SK-N-SH treated with all-trans-retinoic acid at 6 μM for 48 hours (cell line): ENCODE measurements at regions not wholly inside any gene's neighbourhood (a gene's known extent, or its start where the extent isn't known, plus 50 kb on each side); places are given as distances from the start of the nearest gene placed in this dataset.

Experiments
- ATAC-seq: fragments of 200-7000 bp; cut with Tn5 transposase; 3 replicates; pipeline ENCODE4 v1.9.1; 2020; ENCODE audit warnings: mild to moderate bottlenecking, moderate library complexity
- ARNTL ChIP-seq: fragments of 450-650 bp; formaldehyde crosslinking; IDR thresholded peaks from 2 replicates; pipeline ENCODE4 v1.5.0; 2020; ENCODE audit warnings: low read depth, mild to moderate bottlenecking, moderate library complexity, borderline replicate concordance
- CREB5 ChIP-seq: fragments of 250-450 bp; sonication (Bioruptor Pico); IDR thresholded peaks from 2 replicates; pipeline ENCODE4 v1.5.1; 2020; ENCODE audit warnings: low read depth, mild to moderate bottlenecking, moderate library complexity
- CSRNP3 ChIP-seq: fragments of 250-450 bp; sonication (Bioruptor Pico); IDR thresholded peaks from 2 replicates; pipeline ENCODE4 v1.5.1; 2021; ENCODE audit warnings: mild to moderate bottlenecking, moderate library complexity
- ESRRG ChIP-seq: fragments of 250-450 bp; sonication (Bioruptor Pico); IDR thresholded peaks from 2 replicates; pipeline ENCODE4 v1.6.1; 2021; ENCODE audit warnings: mild to moderate bottlenecking
- GLIS3 ChIP-seq: fragments of 250-450 bp; sonication (Bioruptor Pico); IDR thresholded peaks from 2 replicates; pipeline ENCODE4 v1.5.0; 2020; ENCODE audit warnings: mild to moderate bottlenecking, moderate library complexity
- ISL1 ChIP-seq: fragments of 250-450 bp; sonication (Bioruptor Pico); IDR thresholded peaks from 2 replicates; pipeline ENCODE4 v2.1.2; 2022; ENCODE audit warnings: mild to moderate bottlenecking, moderate library complexity
- OSR1 ChIP-seq: fragments of 250-450 bp; sonication (Bioruptor Pico); IDR thresholded peaks from 2 replicates; pipeline ENCODE4 v1.8.0; 2022; ENCODE audit warnings: moderate library complexity, mild to moderate bottlenecking, inconsistent platforms
- POU6F1 ChIP-seq: fragments of 250-450 bp; sonication (Bioruptor Pico); IDR thresholded peaks from 2 replicates; pipeline ENCODE4 v1.8.0; 2021; ENCODE audit warnings: low read depth, mild to moderate bottlenecking, moderate library complexity, borderline replicate concordance
- PPARA ChIP-seq: fragments of 250-450 bp; sonication (Bioruptor Pico); IDR thresholded peaks from 2 replicates; pipeline ENCODE4 v1.5.0; 2020; ENCODE audit warnings: mild to moderate bottlenecking, borderline replicate concordance
- RARB ChIP-seq: fragments of 250-450 bp; sonication (Bioruptor Pico); IDR thresholded peaks from 2 replicates; pipeline ENCODE4 v1.8.0; 2021; ENCODE audit warnings: mild to moderate bottlenecking, moderate library complexity
- SNAI2 ChIP-seq: fragments of 250-450 bp; sonication (Bioruptor Pico); IDR thresholded peaks from 2 replicates; pipeline ENCODE4 v1.5.0; 2020; ENCODE audit warnings: mild to moderate bottlenecking, moderate library complexity
- TCF4 ChIP-seq: fragments of 250-450 bp; sonication (Bioruptor Pico); IDR thresholded peaks from 2 replicates; pipeline ENCODE4 v1.8.0; 2021; ENCODE audit warnings: mild to moderate bottlenecking, moderate library complexity, borderline replicate concordance
- TOX ChIP-seq: fragments of 250-450 bp; sonication (Bioruptor Pico); IDR thresholded peaks from 2 replicates; pipeline ENCODE4 v1.8.0; 2021; ENCODE audit warnings: mild to moderate bottlenecking, moderate library complexity, borderline replicate concordance
- ZC3H10 ChIP-seq: fragments of 250-450 bp; sonication (Bioruptor Pico); IDR thresholded peaks from 2 replicates; pipeline ENCODE4 v1.5.1; 2021; ENCODE audit warnings: mild to moderate bottlenecking, moderate library complexity
- ZFP3 ChIP-seq: fragments of 250-450 bp; sonication (Bioruptor Pico); IDR thresholded peaks from 2 replicates; pipeline ENCODE4 v1.5.0; 2020; ENCODE audit warnings: mild to moderate bottlenecking, moderate library complexity
- ZFP30 ChIP-seq: fragments of 450-650 bp; formaldehyde crosslinking; IDR thresholded peaks from 2 replicates; pipeline ENCODE4 v1.5.0; 2022; ENCODE audit warnings: mild to moderate bottlenecking, moderate library complexity
- ZNF565 ChIP-seq: fragments of 450-650 bp; formaldehyde crosslinking; conservative IDR thresholded peaks from 2 replicates; pipeline ENCODE4 v1.5.0; 2020; ENCODE audit warnings: low read depth, mild to moderate bottlenecking, moderate library complexity
- ZNF70 ChIP-seq: fragments of 450-650 bp; formaldehyde crosslinking; IDR thresholded peaks from 2 replicates; pipeline ENCODE4 v1.5.0; 2020; ENCODE audit warnings: mild to moderate bottlenecking, moderate library complexity
- ZNF8 ChIP-seq: fragments of 450-650 bp; formaldehyde crosslinking; IDR thresholded peaks from 2 replicates; pipeline ENCODE4 v1.5.0; 2020; ENCODE audit warnings: mild to moderate bottlenecking, moderate library complexity
- TF ChIP-seq, protein P1 (sequence below): fragments of 250-450 bp; sonication (Bioruptor Pico); IDR thresholded peaks from 2 replicates; pipeline ENCODE4 v1.8.0; 2020; ENCODE audit warnings: mild to moderate bottlenecking, moderate library complexity, borderline replicate concordance

DNA sequence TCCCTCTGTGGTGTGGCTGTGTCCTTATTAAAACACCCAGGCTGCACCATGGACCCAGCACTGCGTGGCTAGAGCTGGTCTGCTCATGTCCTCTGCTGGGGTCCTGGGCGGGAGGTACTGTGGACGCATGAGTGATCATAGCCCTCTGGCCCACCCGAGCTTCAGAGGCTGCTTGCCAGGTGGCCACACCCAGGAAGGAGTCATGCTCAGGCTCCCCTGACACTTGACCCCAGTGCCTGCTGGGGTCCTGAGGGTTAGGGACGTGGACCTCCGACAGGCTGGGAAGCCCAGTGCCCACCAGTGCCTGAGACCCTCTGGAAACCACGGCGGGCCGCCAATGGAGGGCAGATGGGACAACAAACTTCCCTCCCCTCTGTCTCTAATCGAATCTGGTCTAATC is 66.3 kb upstream of the HS6ST1 start:
- ATAC-seq, result no peak
- no peak for TF ChIP-seq ZFP3
- no peak for TF ChIP-seq ZNF70 (CRISPR knock-in tag)
- no peak for TF ChIP-seq OSR1 (CRISPR knock-in tag)
- no peak for TF ChIP-seq PPARA (CRISPR knock-in tag)
- TF ChIP-seq ZC3H10, result no peak
- no peak for TF ChIP-seq CREB5 (CRISPR knock-in tag)
- TF ChIP-seq TCF4 (CRISPR knock-in tag), result no peak
- no peak for TF ChIP-seq ZFP30 (CRISPR knock-in tag)
- TF ChIP-seq ARNTL (CRISPR knock-in tag), result no peak
- TF ChIP-seq CSRNP3 (CRISPR knock-in tag), result no peak

- no peak for ATAC-seq
These were observed 66.7 kb upstream of the HS6ST1 start for GRCh38 chr2:128385365-128385764.

GRCh38 chr2:128386066-128386465 is 67.4 kb upstream of the HS6ST1 start:
- ATAC-seq, result no peak
- TF ChIP-seq ISL1 (no peak), TOX (CRISPR knock-in tag) (no peak), ZFP30 (CRISPR knock-in tag) (no peak), ESRRG (CRISPR knock-in tag) (no peak), SNAI2 (CRISPR knock-in tag) (no peak), ZNF70 (CRISPR knock-in tag) (no peak), PPARA (CRISPR knock-in tag) (no peak), ZNF8 (CRISPR knock-in tag) (no peak), ZC3H10 (no peak), ZNF565 (CRISPR knock-in tag) (no peak)
- TF ChIP-seq, protein P1, sequence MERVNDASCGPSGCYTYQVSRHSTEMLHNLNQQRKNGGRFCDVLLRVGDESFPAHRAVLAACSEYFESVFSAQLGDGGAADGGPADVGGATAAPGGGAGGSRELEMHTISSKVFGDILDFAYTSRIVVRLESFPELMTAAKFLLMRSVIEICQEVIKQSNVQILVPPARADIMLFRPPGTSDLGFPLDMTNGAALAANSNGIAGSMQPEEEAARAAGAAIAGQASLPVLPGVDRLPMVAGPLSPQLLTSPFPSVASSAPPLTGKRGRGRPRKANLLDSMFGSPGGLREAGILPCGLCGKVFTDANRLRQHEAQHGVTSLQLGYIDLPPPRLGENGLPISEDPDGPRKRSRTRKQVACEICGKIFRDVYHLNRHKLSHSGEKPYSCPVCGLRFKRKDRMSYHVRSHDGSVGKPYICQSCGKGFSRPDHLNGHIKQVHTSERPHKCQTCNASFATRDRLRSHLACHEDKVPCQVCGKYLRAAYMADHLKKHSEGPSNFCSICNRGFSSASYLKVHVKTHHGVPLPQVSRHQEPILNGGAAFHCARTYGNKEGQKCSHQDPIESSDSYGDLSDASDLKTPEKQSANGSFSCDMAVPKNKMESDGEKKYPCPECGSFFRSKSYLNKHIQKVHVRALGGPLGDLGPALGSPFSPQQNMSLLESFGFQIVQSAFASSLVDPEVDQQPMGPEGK (CRISPR knock-in tag), result no peak

More at GRCh38 chr2:128385365-128385764, 66.7 kb upstream of the HS6ST1 start:
- TF ChIP-seq PPARA (CRISPR knock-in tag), result no peak
- TF ChIP-seq TOX (CRISPR knock-in tag), result no peak
- no peak for TF ChIP-seq POU6F1 (CRISPR knock-in tag)
- TF ChIP-seq ZNF565 (CRISPR knock-in tag), result no peak
- no peak for TF ChIP-seq SNAI2 (CRISPR knock-in tag)
- TF ChIP-seq GLIS3 (CRISPR knock-in tag), result no peak
- no peak for TF ChIP-seq RARB (CRISPR knock-in tag)
- no peak for TF ChIP-seq ESRRG (CRISPR knock-in tag)
- no peak for TF ChIP-seq ZNF8 (CRISPR knock-in tag)
- TF ChIP-seq CSRNP3 (CRISPR knock-in tag), result no peak
- TF ChIP-seq ARNTL (CRISPR knock-in tag), result no peak
- TF ChIP-seq ZFP3, result no peak
- no peak for TF ChIP-seq ZNF70 (CRISPR knock-in tag)
- TF ChIP-seq ZFP30 (CRISPR knock-in tag), result no peak
- TF ChIP-seq CREB5 (CRISPR knock-in tag), result no peak
